GM21737 (cell line): ENCODE measurements at regions not wholly inside any gene's neighbourhood (a gene's known extent, or its start where the extent isn't known, plus 50 kb on each side); places are given as distances from the start of the nearest gene placed in this dataset.

Experiments used
- ATAC-seq: cut with Tn5 transposase; IDR thresholded peaks from one replicate; pipeline ENCODE4 v1.9.1; 2021; ENCODE audit warnings: mild to moderate bottlenecking, moderate library complexity; ENCODE audit not compliant: unreplicated experiment

- no peak for ATAC-seq
These were observed 115.5 kb upstream of the ACTBL2 start for GRCh38 chr5:57598097-57598496.

- ATAC-seq, result no peak
These were observed 112.9 kb upstream of the ACTBL2 start for GRCh38 chr5:57595523-57595991.

- no peak for ATAC-seq
These were observed 111.8 kb upstream of the ACTBL2 start for GRCh38 chr5:57594436-57594835.

- ATAC-seq, result no peak
These were observed 109.6 kb upstream of the ACTBL2 start for GRCh38 chr5:57592236-57592635.

GRCh38 chr5:57586649-57587048 is 104.0 kb upstream of the ACTBL2 start:
- ATAC-seq, result no peak

GRCh38 chr5:57582578-57583070 is 100.0 kb upstream of the ACTBL2 start:
- no peak for ATAC-seq

GRCh38 chr5:57581772-57582171 is 99.2 kb upstream of the ACTBL2 start:
- ATAC-seq, result no peak

- ATAC-seq, result no peak
These were observed 98.6 kb upstream of the ACTBL2 start for GRCh38 chr5:57581222-57581621.

- no peak for ATAC-seq
These were observed 95.0 kb upstream of the ACTBL2 start for GRCh38 chr5:57577432-57578175.

GRCh38 chr5:57576317-57576716 is 93.7 kb upstream of the ACTBL2 start:
- ATAC-seq, result no peak

- ATAC-seq, result no peak
These were observed 93.2 kb upstream of the ACTBL2 start for GRCh38 chr5:57575839-57576238.

- ATAC-seq, result no peak
These were observed 89.8 kb upstream of the ACTBL2 start for GRCh38 chr5:57572461-57572860.

GRCh38 chr5:57569601-57570000 is 87.0 kb upstream of the ACTBL2 start:
- ATAC-seq, result no peak

- ATAC-seq, result no peak
These were observed 85.5 kb upstream of the ACTBL2 start for GRCh38 chr5:57568136-57568535.

GRCh38 chr5:57566914-57567313 is 84.3 kb upstream of the ACTBL2 start:
- ATAC-seq, result no peak

- ATAC-seq, result no peak
These were observed 78.7 kb upstream of the ACTBL2 start for GRCh38 chr5:57561231-57561842.

GRCh38 chr5:57559110-57559635 is 76.6 kb upstream of the ACTBL2 start:
- no peak for ATAC-seq

GRCh38 chr5:57552033-57552432 is 69.4 kb upstream of the ACTBL2 start:
- no peak for ATAC-seq

GRCh38 chr5:57551251-57551650 is 68.6 kb upstream of the ACTBL2 start:
- no peak for ATAC-seq

- no peak for ATAC-seq
These were observed 67.5 kb upstream of the ACTBL2 start for GRCh38 chr5:57550132-57550531.

- ATAC-seq, result no peak
These were observed 67.0 kb upstream of the ACTBL2 start for GRCh38 chr5:57549566-57549965.

- ATAC-seq, result no peak
These were observed 58.2 kb upstream of the ACTBL2 start for GRCh38 chr5:57540823-57541222.
